ENCODE measurements at regions not wholly inside any gene's neighbourhood (a gene's known extent, or its start where the extent isn't known, plus 50 kb on each side); places are given as distances from the start of the nearest gene placed in this dataset.

DNA sequence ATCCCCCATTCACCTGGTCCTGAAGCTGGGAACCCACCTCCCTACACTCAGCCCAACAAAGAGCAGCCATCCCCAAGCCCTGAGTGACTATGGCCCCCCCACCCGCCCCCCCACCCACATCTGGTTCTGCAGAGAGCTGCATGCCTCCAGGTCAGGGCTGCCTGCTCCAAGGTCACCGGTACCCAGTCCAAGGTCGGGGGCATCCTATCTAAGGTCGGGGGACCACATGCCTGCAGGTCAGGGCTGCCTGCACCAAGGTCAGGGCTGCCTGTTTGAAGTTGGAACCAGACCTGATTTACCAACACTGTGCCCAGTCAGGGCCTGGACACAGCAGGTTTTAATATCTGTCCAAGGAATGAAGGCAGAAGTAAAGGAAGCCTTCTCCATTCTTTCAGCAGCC, 66.1 kb upstream of the GPC1 start:
- H3K4me2 ChIP-seq (replicated peaks; ENCODE audit: extremely low read depth, low read length, poor library complexity, severe bottlenecking): no peak overlapping the region
- intact Hi-C loops (cut with micrococcal nuclease): no loop called here
- 92% methylated on average over 3 of the region's 4 CpGs for whole genome bisulfite sequencing (ENCODE audit: insufficient coverage)

DNA sequence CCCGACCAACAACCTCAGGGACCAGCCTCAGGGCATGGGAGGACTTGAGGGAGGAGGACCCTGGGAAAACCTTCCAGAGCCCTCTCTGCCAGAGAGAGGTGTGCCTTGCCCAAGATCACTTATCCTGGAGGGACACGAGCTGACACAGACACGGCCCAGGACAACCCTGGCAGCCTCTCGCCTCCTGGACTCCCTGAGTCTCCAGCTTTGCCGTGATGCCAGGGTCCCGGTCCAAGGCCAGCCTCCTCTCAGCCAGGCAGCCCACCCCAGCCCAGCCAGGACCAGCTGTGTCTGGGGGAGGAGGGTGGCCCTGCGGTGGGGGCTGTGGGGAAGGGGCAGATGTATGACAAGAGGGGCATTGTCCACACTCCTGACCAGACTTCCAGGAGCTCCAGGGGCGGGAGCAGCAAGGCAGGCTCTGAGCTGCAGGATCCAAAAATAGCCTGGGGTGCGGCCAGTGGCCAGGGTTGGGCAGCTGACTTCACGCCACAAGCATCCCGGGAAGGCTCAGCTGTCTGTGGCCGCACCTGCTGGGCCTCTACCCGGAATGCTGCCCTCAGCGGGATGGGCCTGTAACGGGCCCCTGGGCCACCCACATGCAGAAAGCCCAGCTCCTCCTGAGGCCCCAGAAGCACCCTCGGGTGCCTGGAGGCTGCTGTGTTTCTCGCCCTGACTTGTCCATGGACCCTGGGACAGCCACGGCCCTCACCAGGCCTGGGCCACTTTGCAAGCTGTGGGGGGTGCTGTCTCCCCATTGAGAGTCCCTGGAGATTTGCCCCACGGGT, 65.5 kb upstream of the GPC1 start:
- Mint-ChIP-seq H3K27ac (no peak overlapping the region), H3K36me3 (no peaks in the 10 kb centered on the region), H3K27me3 (ENCODE audit: low read depth in 3 of 3) (peaks cover 0 to 3% (median 2%) of the 10 kb centered on the region in 3 donors), H3K4me1 (no peaks in the 10 kb centered on the region), H3K9me3 (no peaks in the 10 kb centered on the region), H3K4me3 (no peak overlapping the region)
- Histone ChIP-seq H3K27me3 (ENCODE audit: control insufficient read depth in 2 of 2, insufficient read depth in 2 of 2, low read length in 2 of 2) (no peaks in the 10 kb centered on the region), H3K36me3 (replicated peaks in 1 of 2; ENCODE audit: control insufficient read depth in 1 of 2, insufficient read depth in 2 of 2, low read length in 2 of 2) (no peaks in the 10 kb centered on the region), H3K27ac (ENCODE audit: low read depth in 1 of 2, low read length in 2 of 2) (no peak overlapping the region), H3K79me2 (ENCODE audit: insufficient read depth, low read length) (no peaks in the 10 kb centered on the region), H3K4me2 (replicated peaks; ENCODE audit: extremely low read depth, low read length, poor library complexity, severe bottlenecking) (no peak overlapping the region), H3K4me3 (replicated peaks in 1 of 3; ENCODE audit: low read depth in 2 of 3, low read length in 3 of 3) (no peak overlapping the region), H3K9me3 (replicated peaks in 1 of 2; ENCODE audit: control insufficient read depth in 1 of 2, insufficient read depth in 1 of 2, low read length in 2 of 2) (no peaks in the 10 kb centered on the region), H4K20me1 (ENCODE audit: insufficient read depth, low read length) (no peaks in the 10 kb centered on the region), H2AFZ (ENCODE audit: insufficient read depth, low read depth, low read length, poor library complexity, severe bottlenecking) (no peak overlapping the region), H3K4me1 (ENCODE audit: control insufficient read depth in 1 of 2, insufficient read depth in 2 of 2, low read length in 2 of 2) (no peaks in the 10 kb centered on the region), H3K9ac (ENCODE audit: insufficient read depth, low read length, poor library complexity, severe bottlenecking) (no peak overlapping the region)
- DNase-seq: no peak
- WGBS (ENCODE audit: insufficient coverage): 88% methylated on average over 15 of the region's 19 CpGs
- TF ChIP-seq, protein P1, sequence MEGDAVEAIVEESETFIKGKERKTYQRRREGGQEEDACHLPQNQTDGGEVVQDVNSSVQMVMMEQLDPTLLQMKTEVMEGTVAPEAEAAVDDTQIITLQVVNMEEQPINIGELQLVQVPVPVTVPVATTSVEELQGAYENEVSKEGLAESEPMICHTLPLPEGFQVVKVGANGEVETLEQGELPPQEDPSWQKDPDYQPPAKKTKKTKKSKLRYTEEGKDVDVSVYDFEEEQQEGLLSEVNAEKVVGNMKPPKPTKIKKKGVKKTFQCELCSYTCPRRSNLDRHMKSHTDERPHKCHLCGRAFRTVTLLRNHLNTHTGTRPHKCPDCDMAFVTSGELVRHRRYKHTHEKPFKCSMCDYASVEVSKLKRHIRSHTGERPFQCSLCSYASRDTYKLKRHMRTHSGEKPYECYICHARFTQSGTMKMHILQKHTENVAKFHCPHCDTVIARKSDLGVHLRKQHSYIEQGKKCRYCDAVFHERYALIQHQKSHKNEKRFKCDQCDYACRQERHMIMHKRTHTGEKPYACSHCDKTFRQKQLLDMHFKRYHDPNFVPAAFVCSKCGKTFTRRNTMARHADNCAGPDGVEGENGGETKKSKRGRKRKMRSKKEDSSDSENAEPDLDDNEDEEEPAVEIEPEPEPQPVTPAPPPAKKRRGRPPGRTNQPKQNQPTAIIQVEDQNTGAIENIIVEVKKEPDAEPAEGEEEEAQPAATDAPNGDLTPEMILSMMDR (IDR thresholded peaks at IDR 0.05): no peak
- intact Hi-C loops (cut with micrococcal nuclease): no loop called here

More for the DNA sequence above, 66.1 kb upstream of the GPC1 start:
- Histone ChIP-seq H3K79me2 (ENCODE audit: insufficient read depth, low read length) (no peaks in the 10 kb centered on the region), H3K36me3 (replicated peaks in 1 of 2; ENCODE audit: control insufficient read depth in 1 of 2, insufficient read depth in 2 of 2, low read length in 2 of 2) (no peaks in the 10 kb centered on the region), H4K20me1 (ENCODE audit: insufficient read depth, low read length) (no peaks in the 10 kb centered on the region), H3K9ac (ENCODE audit: insufficient read depth, low read length, poor library complexity, severe bottlenecking) (no peak overlapping the region), H3K9me3 (replicated peaks in 1 of 2; ENCODE audit: control insufficient read depth in 1 of 2, insufficient read depth in 1 of 2, low read length in 2 of 2) (no peaks in the 10 kb centered on the region), H3K27ac (ENCODE audit: low read depth in 1 of 2, low read length in 2 of 2) (no peak overlapping the region), H3K27me3 (ENCODE audit: control insufficient read depth in 2 of 2, insufficient read depth in 2 of 2, low read length in 2 of 2) (no peaks in the 10 kb centered on the region), H3K4me3 (replicated peaks in 1 of 3; ENCODE audit: low read depth in 2 of 3, low read length in 3 of 3) (no peak overlapping the region), H2AFZ (ENCODE audit: insufficient read depth, low read depth, low read length, poor library complexity, severe bottlenecking) (no peak overlapping the region), H3K4me1 (ENCODE audit: control insufficient read depth in 1 of 2, insufficient read depth in 2 of 2, low read length in 2 of 2) (no peaks in the 10 kb centered on the region)
- H3K36me3 Mint-ChIP-seq: no peaks in the 10 kb centered on the region
- H3K27ac Mint-ChIP-seq: no peak overlapping the region
- TF ChIP-seq, protein P1 (IDR thresholded peaks at IDR 0.05): no peak
- H3K9me3 Mint-ChIP-seq: no peaks in the 10 kb centered on the region
- no peak for DNase-seq
- H3K4me1 Mint-ChIP-seq: no peaks in the 10 kb centered on the region
- no peak overlapping the region for H3K4me3 Mint-ChIP-seq
- H3K27me3 Mint-ChIP-seq (ENCODE audit: low read depth in 3 of 3): peaks cover 0 to 3% (median 2%) of the 10 kb centered on the region in 3 donors

Data from CD14-positive monocyte (primary cell).